ENCODE measurements at regions not wholly inside any gene's neighbourhood (a gene's known extent, or its start where the extent isn't known, plus 50 kb on each side); places are given as distances from the start of the nearest gene placed in this dataset.
A peak's percentile ranks its signal among the peaks of the same experiment; 100 is the strongest.

DNA sequence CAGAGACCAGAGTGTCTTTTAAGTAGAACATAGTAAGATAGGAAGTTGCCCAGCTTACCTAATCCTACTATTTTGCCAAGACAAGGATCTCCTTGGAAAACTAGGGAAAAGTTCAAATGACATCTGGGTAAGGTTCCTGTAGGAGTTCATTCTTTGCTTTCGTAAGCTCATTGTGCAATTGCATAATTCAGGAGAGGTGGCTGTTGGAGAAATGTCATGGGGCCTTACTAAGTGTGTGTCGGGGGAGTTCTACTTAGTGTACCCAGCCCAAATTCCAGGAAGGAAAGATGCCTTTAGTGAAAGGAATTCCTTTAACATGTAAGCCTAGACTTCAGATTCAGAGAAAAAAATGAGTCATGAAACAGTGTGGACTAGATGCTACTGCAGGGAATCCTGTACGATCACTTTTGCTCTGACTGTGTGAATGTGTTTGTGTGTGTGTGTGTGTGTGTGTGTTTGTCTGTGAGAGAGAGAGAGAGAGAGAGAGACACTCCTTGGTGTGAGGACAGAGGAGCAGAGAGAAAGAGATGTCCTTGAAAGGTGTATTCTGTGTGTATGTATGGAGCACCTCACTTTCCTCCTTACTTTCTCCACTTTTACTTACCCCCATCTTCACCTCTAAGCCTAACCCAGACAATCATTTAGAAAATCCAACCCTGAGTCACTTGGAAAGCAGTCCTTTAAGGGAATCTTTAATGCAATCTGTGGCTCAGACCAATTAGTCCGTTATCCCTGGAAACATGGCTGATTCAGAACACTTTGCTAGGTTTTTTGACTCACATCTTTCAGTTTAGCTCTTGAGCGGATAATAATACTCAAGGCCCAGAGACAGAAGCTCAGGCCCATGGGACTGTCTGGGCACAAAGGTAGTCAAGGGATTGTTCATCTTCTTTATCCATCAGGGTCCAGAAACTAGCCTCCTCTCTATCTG lies 114.5 kb upstream of the ACSL4 start:
- ChIA-PET CTCF (interaction anchor here (1.5 to 3.6 kb wide), 2 partner anchors 9 to 44 kb away, joined by 6 to 28 read pairs; no protein-coding TSS in a partner anchor), POLR2A (interaction anchor here (1.1 kb wide), 1 partner anchor 7 kb away, joined by 4 read pairs; no protein-coding TSS in a partner anchor)
- no peak for TF ChIP-seq SUZ12 (IDR thresholded peaks at IDR 0.05)
- no peak for TF ChIP-seq TARDBP (IDR thresholded peaks at IDR 0.05)
- TF ChIP-seq BHLHE40 (IDR thresholded peaks at IDR 0.05; ENCODE audit: borderline replicate concordance), result no peak
- no peak for TF ChIP-seq SP1 (IDR thresholded peaks at IDR 0.05)
- no peak for TF ChIP-seq L3MBTL2 (conservative IDR thresholded peaks at IDR 0.05)
- no peak for TF ChIP-seq ELF4 (IDR thresholded peaks at IDR 0.05)
- no peak for TF ChIP-seq FOXA1 (IDR thresholded peaks at IDR 0.05)
- no peak for TF ChIP-seq FOXM1 (IDR thresholded peaks at IDR 0.05; ENCODE audit: borderline replicate concordance)
- TF ChIP-seq LEF1 (IDR thresholded peaks at IDR 0.05; ENCODE audit: borderline replicate concordance), result no peak
- no peak for TF ChIP-seq FOXK2 (IDR thresholded peaks at IDR 0.05)
- TF ChIP-seq ZNF384 (IDR thresholded peaks at IDR 0.05), result no peak
- no peak for TF ChIP-seq NFRKB (IDR thresholded peaks at IDR 0.05)
- no peak for DNase-seq (ENCODE audit: extremely low spot score)

DNA sequence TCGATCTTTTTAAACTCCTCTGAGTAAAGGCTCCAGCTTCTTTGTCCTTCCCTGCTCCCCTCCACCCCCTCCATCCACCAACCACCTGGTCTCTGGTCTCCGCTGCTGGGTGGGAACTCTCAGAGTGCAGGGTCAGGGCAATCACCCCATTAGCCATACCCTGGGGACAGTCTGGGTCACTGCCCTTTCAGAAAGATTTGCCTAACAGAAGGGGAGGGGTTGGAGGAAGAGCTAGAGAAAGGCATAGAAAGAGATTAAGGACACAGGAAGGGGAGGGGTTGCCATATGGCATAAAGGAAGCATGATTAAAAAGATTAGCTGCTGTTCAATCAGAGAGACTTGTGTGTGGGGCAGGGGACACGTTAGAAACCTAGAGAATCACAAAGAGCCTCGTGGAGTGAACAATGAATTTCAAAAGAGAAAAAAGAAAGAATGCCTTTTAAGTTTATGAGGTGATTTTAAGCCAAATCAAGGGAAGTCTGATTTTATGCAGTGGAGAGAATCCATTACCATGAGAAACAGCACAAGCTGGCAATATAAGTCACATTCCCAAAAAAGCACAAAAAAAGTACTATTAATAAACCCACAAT lies 115.5 kb upstream of the ACSL4 start:
- ChIA-PET POLR2A (interaction anchor here (1.4 kb wide), 1 partner anchor 8 kb away, joined by 4 read pairs; no protein-coding TSS in a partner anchor), CTCF (interaction anchor here (1.5 to 3.6 kb wide), 2 partner anchors 8 to 43 kb away, joined by 6 to 28 read pairs; no protein-coding TSS in a partner anchor)
- no peak for DNase-seq (ENCODE audit: extremely low spot score)
- TF ChIP-seq FOXM1 (IDR thresholded peaks at IDR 0.05; ENCODE audit: borderline replicate concordance) (no peak), BHLHE40 (IDR thresholded peaks at IDR 0.05; ENCODE audit: borderline replicate concordance) (no peak), NFRKB (IDR thresholded peaks at IDR 0.05) (no peak), FOXK2 (IDR thresholded peaks at IDR 0.05) (no peak), SP1 (IDR thresholded peaks at IDR 0.05) (no peak), ZNF384 (IDR thresholded peaks at IDR 0.05) (no peak), ARNT (IDR thresholded peaks at IDR 0.05) (no peak), FOXA1 (IDR thresholded peaks at IDR 0.05) (no peak)

DNA sequence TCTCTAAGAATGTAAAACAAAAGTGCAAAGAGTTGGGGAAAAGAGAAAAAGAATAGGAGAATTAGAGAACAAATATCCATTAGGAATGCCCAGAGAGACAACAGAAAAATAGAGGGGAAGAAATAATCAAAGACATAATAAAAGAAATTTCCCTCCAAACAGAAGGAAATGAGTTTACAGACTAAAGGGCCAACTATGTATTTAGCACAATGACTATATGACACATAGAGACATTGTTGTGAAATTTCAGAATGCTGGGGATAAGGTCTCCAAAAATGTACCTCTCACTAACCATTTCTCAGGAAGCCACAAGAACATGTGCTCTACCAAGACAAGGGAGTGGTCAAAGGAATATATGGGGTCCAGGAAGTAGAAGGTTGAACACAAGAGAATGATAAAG lies 121.0 kb upstream of the ACSL4 start:
- TF ChIP-seq SP1 (IDR thresholded peaks at IDR 0.05) (no peak), HDGF (IDR thresholded peaks at IDR 0.05; ENCODE audit: borderline replicate concordance) (no peak), ELF4 (IDR thresholded peaks at IDR 0.05) (no peak), FOXK2 (IDR thresholded peaks at IDR 0.05) (no peak), ZNF384 (IDR thresholded peaks at IDR 0.05) (no peak), LEF1 (IDR thresholded peaks at IDR 0.05; ENCODE audit: borderline replicate concordance) (no peak), L3MBTL2 (conservative IDR thresholded peaks at IDR 0.05) (no peak), BHLHE40 (IDR thresholded peaks at IDR 0.05; ENCODE audit: borderline replicate concordance) (no peak), SUZ12 (IDR thresholded peaks at IDR 0.05) (no peak), FOXA1 (IDR thresholded peaks at IDR 0.05) (no peak), CTBP1 (IDR thresholded peaks at IDR 0.05; ENCODE audit: borderline replicate concordance) (no peak), NFRKB (IDR thresholded peaks at IDR 0.05) (no peak), ARNT (IDR thresholded peaks at IDR 0.05) (no peak), TARDBP (IDR thresholded peaks at IDR 0.05) (no peak), FOXM1 (IDR thresholded peaks at IDR 0.05; ENCODE audit: borderline replicate concordance) (no peak)
- TF ChIP-seq, protein P1, sequence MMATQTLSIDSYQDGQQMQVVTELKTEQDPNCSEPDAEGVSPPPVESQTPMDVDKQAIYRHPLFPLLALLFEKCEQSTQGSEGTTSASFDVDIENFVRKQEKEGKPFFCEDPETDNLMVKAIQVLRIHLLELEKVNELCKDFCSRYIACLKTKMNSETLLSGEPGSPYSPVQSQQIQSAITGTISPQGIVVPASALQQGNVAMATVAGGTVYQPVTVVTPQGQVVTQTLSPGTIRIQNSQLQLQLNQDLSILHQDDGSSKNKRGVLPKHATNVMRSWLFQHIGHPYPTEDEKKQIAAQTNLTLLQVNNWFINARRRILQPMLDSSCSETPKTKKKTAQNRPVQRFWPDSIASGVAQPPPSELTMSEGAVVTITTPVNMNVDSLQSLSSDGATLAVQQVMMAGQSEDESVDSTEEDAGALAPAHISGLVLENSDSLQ (IDR thresholded peaks at IDR 0.05), result no peak
- POLR2A ChIA-PET, result interaction anchor here (1.6 kb wide), 1 partner anchor 8 kb away, joined by 4 read pairs; no protein-coding TSS in a partner anchor
- DNase-seq (ENCODE audit: extremely low spot score), result no peak
- CTCF ChIA-PET, result interaction anchor here (1.1 to 3.9 kb wide), 2 partner anchors 141 kb away, joined by 4 to 83 read pairs; no protein-coding TSS in a partner anchor

DNA sequence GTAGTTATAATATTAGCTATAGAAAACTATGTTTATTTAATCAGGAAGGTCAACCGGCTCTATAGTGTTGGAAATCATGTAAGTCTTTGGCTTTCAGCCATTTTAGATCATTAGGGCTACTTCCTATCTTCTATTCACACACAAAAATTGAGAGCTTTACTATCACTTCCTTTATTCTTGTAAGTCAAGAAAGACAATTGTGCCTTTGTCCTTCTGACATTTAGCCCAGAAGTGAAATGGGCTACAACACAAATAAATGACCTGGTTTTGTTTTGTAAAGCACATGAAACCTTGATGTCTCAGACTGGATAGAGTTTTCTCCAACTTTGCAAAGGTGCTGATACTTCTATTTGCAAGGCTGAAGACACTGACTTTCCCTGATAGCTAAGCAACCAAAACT lies 122.4 kb upstream of the ACSL4 start:
- DNase-seq (ENCODE audit: extremely low spot score), result no peak
- CTCF ChIA-PET, result interaction anchor here (1.0 to 3.9 kb wide), 3 partner anchors 36 to 142 kb away, joined by 3 to 83 read pairs (median 5); no protein-coding TSS in a partner anchor
- TF ChIP-seq L3MBTL2 (conservative IDR thresholded peaks at IDR 0.05) (no peak), SUZ12 (IDR thresholded peaks at IDR 0.05) (no peak), BHLHE40 (IDR thresholded peaks at IDR 0.05; ENCODE audit: borderline replicate concordance) (no peak), LEF1 (IDR thresholded peaks at IDR 0.05; ENCODE audit: borderline replicate concordance) (no peak), ZNF384 (IDR thresholded peaks at IDR 0.05) (no peak), HDGF (IDR thresholded peaks at IDR 0.05; ENCODE audit: borderline replicate concordance) (no peak), ELF4 (IDR thresholded peaks at IDR 0.05) (no peak), FOXM1 (IDR thresholded peaks at IDR 0.05; ENCODE audit: borderline replicate concordance) (no peak), NFRKB (IDR thresholded peaks at IDR 0.05) (no peak)
- POLR2A ChIA-PET, result interaction anchor here (1.6 kb wide), 1 partner anchor 9 kb away, joined by 4 read pairs; no protein-coding TSS in a partner anchor

DNA sequence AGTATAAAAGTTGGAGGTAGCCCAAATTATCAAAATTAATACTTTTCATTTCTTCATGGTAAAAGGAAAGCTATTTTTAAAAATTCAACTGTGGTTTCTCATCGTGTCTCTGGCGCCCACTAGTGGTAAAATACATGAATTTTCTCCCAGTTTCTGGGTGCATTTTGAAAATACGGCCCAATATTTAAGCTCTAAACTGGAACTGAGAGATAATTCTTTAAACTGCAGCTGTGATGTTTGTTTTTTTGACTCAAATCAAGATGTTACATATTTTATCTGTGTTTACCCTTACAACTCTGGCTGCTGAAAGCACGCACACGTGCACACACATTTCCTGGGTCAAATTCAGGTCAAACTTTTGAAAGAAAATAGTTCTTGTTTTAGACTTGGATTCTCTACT lies 123.9 kb upstream of the ACSL4 start:
- DNase-seq (ENCODE audit: extremely low spot score), result peak; percentile 40
- no peak for TF ChIP-seq ZNF384 (IDR thresholded peaks at IDR 0.05)
- TF ChIP-seq ELF4 (IDR thresholded peaks at IDR 0.05), result no peak
- TF ChIP-seq SP1 (IDR thresholded peaks at IDR 0.05), result no peak
- no peak for TF ChIP-seq FOXA1 (IDR thresholded peaks at IDR 0.05)
- no peak for TF ChIP-seq FOXK2 (IDR thresholded peaks at IDR 0.05)
- no peak for TF ChIP-seq CTBP1 (IDR thresholded peaks at IDR 0.05; ENCODE audit: borderline replicate concordance)
- no peak for TF ChIP-seq HDGF (IDR thresholded peaks at IDR 0.05; ENCODE audit: borderline replicate concordance)
- no peak for TF ChIP-seq LEF1 (IDR thresholded peaks at IDR 0.05; ENCODE audit: borderline replicate concordance)
- TF ChIP-seq FOXM1 (IDR thresholded peaks at IDR 0.05; ENCODE audit: borderline replicate concordance), result no peak
- TF ChIP-seq, protein P1 (IDR thresholded peaks at IDR 0.05), result no peak
- no peak for TF ChIP-seq NFRKB (IDR thresholded peaks at IDR 0.05)
- TF ChIP-seq ARNT (IDR thresholded peaks at IDR 0.05), result no peak
- no peak for TF ChIP-seq SUZ12 (IDR thresholded peaks at IDR 0.05)
- no peak for TF ChIP-seq BHLHE40 (IDR thresholded peaks at IDR 0.05; ENCODE audit: borderline replicate concordance)
- TF ChIP-seq L3MBTL2 (conservative IDR thresholded peaks at IDR 0.05), result no peak
- POLR2A ChIA-PET, result interaction anchor here (0.8 kb wide), 1 partner anchor 144 kb away, joined by 3 read pairs; no protein-coding TSS in a partner anchor
- CTCF ChIA-PET, result interaction anchor here (0.6 to 3.9 kb wide), 28 partner anchors 9 to 574 kb away, joined by 3 to 83 read pairs (median 4); no protein-coding TSS in a partner anchor

All from HEK293T (cell line).